ENCODE measurements at regions not wholly inside any gene's neighbourhood (a gene's known extent, or its start where the extent isn't known, plus 50 kb on each side); places are given as distances from the start of the nearest gene placed in this dataset.

GRCh38 chr11:113579292-113579940, 104.2 kb upstream of the DRD2 start:
- DNase-seq (ENCODE audit: low read depth), result no peak

DNA sequence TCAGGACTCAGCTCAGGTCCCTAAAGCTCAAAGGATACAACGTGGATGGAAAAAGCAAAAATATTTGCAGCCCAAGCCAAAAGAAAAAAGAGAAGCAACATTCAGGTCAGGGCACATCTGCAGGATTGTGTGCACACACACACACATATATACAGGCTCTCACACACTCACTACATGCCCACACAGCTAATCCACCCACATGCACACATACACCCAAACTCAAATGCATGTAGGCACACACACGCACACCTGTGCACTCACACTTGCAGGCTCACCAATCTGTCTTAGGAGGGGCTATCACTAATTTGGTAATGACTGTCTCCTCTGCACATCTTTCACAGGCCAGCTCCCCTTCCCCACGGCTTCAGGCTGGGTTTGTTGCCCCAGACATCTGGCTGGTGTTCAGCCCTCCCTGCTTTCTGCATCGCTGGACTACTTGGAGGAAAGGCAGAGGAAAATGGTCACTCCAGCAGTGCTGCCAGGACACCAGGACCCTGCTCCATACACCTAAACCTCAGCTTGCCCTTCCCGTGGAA, 103.6 kb upstream of the DRD2 start:
- DNase-seq (ENCODE audit: low read depth), result no peak

DNA sequence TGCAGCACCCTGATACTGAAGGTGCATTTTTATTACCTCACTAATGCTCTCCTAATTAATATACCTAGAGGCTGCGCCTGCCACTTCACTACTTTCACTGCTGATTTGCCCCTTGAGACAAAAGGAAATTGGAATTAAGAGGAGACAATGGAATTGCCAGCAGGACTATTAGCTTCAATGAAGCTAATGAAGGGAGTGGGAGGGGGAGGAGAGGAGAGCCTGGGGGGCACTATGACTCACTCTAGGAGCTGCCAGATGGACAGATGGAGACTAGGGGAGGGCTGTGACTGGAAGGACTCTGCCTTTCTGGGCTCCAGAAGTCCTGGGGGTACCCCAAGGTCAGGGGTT, 102.8 kb upstream of the DRD2 start:
- DNase-seq (ENCODE audit: low read depth), result no peak

DNA sequence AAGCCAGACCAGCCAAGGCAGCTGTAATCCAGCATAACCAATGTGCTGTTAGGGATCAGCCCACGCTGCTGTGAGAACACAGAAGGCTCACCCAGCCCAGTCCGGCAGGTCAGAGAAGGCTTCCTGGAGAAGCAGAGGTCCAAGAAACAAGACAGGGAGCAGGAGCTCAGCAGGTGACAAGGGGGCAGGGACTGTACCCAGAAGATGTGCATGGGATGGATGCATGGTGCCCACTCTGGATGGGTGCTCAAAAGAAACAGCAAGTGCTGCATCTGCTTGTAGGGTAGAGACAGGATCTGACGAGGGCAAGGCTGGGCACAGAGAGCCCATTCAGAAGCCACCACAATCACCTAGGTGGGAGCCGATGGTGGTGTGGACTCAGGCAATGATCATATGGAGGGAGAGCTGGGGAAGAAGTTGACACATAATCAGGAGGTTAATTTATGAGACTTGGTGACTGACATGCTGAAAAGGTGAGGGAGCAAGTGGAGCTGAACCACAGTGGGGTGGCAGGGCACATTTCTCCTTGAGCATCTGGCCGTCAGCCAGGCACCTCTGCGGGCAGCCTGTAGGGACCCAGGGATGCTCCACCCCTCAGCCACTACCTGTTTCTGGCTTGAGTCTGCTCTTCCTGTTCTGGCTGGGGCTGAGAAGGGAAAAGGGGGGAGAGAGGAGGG, 102.3 kb upstream of the DRD2 start:
- no peak for DNase-seq (ENCODE audit: low read depth)

DNA sequence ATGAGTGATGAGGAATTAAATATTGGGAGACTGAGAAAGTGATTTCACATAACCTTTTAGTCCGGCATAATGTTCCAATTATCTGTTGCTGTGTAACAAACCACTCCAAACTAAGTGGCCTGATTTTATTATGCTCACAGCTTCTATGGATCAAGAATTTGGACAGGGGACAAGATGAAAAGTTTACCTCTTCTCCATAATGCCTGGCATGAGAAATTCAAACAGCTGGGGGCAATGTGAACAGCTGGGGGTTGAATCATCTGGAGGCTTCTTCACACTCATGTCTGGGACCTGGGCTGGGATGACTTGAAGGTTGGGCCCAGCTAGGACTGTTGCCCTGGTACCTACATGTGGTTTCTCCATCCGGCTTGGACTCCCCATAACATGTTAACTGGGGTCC, 99.4 kb upstream of the DRD2 start:
- DNase-seq (ENCODE audit: low read depth), result peak; percentile 4

DNA sequence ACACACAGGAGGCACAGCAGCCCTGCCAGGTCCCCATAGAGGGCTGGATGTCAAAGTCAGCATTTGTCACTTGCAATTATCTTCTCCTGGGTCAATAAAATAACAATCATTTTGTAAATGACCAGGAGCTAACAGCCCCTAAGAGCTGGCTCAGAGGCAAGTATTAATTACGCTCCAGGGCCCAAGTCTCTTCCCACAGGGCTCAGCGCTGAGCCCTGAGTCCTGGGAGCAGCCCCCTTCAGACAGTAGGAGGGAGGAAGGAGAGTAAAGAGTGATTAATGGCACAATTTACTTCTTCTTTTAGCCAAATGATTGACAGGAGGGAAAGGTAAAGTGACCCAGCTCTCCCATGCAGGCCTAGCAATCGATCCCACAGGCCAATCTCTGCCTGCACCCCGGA, 99.0 kb upstream of the DRD2 start:
- DNase-seq (ENCODE audit: low read depth), result no peak

GRCh38 chr11:113572136-113572735, 97.0 kb upstream of the DRD2 start:
- no peak for DNase-seq (ENCODE audit: low read depth)

GRCh38 chr11:113571531-113571930, 96.3 kb upstream of the DRD2 start:
- DNase-seq (ENCODE audit: low read depth), result no peak

DNA sequence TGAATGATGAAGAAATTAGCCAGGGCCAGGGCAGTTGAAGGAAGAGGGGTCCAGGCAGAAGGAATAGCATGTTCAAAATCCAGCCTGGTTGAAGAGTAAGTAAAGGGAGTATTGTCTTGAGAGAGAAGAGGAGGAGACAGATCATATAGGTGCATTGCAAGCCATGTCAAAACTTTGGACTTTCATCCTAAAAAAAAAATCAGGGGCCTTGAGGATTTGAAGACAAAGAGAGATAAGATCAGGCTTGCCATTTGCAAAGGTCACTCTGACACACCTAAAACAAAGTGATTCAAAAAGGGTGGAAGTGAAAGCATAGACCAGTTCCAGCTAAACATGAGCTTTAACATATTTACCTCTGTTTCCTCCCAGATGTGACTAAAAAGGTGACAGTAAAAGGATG, 95.7 kb upstream of the DRD2 start:
- DNase-seq (ENCODE audit: low read depth), result no peak

DNA sequence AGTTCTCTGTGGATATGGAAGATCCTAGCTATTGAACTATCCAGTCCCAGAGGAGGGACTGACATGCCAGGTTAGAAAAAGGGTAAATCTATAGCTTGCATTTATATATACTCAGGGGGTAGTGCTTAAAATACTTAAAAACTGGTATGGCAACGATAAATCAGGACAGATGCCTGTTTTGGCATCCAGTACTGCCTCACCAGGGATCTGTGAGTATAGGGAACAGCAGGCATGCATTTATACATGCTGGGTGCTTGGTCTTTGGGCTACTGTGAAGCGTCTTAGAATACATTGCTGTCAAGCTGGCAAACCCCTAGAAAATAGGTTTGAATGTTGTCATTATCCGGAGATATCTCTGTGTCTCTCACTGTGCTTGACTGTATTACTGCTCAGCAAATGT, 94.2 kb upstream of the DRD2 start:
- DNase-seq (ENCODE audit: low read depth), result no peak

GRCh38 chr11:113568566-113568965, 93.4 kb upstream of the DRD2 start:
- DNase-seq (ENCODE audit: low read depth), result no peak

- no peak for DNase-seq (ENCODE audit: low read depth)
These were observed 92.8 kb upstream of the DRD2 start for GRCh38 chr11:113567867-113568544.

DNA sequence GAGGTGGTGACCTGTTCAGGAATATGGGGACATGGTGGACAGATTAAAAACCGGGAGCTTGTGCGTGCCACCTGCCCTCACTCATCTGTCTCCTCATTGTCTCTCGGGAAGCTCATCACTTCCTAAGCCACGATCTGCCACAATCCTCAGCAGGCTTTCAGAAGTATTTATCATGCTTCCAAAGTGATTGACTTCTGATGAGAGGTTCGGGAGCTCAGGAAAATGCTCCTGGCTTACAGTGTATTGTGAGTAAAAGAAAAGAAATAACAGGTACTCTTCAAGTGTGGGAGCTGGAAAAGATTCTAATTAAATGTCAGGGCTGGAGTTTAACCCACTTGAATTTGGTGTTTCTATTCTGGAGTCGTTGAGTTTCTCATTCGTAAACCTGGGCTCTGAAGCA, 91.9 kb upstream of the DRD2 start:
- DNase-seq (ENCODE audit: low read depth), result no peak

DNA sequence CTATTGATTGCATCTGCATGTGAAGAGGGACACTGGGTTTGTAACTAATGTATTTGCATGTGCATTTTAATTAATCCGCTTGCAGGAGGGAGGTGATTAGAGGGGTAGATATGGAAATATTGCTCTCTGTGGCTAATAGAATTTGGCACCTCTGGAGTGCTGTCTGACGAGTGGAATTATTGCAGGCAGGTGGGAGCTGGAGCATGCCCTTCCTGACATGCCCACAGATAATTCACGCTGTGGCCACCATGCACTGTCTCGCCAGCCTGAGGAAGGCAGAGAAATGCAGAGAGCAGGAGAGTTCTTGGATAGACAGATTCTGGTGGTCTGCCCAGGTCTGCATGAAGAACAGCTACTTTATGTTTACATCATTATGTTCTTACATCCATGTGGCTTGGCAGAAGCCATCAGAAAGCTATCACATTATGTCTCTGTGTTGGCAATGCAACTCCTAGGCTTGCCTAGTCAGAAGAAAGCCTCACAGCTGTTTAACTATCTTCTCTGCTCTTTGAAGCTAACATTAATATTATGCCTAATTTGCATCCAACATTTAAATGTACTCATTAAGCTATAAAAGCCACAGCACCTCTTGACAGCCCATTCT, 89.4 kb upstream of the DRD2 start:
- no peak for DNase-seq (ENCODE audit: low read depth)

GRCh38 chr11:113563766-113564526, 88.7 kb upstream of the DRD2 start:
- DNase-seq (ENCODE audit: low read depth), result no peak

DNA sequence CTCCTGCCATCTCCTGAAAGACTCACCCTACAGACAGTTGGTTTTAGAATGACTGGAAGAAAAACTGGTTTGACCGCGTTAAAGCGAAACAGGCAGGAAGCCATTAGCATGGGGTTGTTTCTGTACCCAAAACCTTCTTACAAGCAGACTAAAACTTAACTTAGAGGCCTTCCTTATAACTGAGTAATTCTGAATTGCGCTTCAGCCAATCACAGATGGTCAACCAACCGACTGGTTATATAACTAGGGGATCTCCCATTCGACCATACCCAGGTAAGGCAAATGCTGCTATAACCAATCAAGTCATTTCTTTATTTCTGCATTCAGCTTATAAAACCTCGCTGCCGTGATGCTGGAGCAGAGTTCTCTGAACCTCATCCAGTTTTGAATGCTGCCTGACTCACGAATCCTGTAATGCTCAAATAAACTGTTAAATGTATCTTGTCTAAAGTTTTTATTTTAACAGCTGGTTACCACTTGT, 87.8 kb upstream of the DRD2 start:
- no peak for DNase-seq (ENCODE audit: low read depth)

DNA sequence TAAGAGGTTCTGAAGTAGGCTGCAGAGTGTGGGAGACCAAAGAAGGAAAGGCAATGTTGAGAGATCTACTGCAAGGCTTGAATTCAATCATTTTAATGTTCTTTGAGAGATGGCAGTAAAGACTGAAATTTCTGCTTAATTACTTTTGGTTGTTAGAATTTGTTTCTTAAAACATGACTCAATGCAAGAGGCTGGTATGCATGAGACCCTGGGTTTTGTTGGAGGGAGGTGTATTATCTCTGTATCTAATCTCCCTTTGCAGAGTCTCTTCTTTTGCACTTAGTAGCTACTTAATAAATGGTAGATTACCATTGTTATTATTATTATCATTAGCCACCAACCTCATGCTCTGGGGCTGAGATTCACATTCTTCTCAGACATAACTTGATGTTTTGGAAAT, 87.4 kb upstream of the DRD2 start:
- no peak for DNase-seq (ENCODE audit: low read depth)

- no peak for DNase-seq (ENCODE audit: low read depth)
These were observed 82.7 kb upstream of the DRD2 start for GRCh38 chr11:113557926-113558325.

DNA sequence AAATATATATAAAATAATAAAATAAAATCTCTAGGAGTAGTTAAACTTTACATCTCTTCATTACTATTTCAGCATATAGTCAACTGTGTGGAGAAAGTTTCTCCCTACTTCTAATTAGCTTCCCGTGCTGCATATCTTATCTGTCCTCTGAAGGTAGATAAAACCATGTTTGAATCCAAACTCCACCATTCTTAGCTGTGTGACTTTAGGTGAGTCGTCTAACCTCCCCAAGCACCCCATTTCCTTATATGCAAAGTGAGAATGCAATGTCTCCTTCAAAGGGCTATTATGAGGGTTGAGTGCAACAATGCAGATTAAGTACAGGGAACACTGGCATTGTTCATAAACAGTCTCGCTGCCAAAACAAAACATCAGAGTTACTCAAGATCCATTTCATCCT, 80.8 kb upstream of the DRD2 start:
- no peak for DNase-seq (ENCODE audit: low read depth)

- DNase-seq (ENCODE audit: low read depth), result no peak
These were observed 79.9 kb upstream of the DRD2 start for GRCh38 chr11:113555071-113555619.

GRCh38 chr11:113554526-113554925, 79.3 kb upstream of the DRD2 start:
- no peak for DNase-seq (ENCODE audit: low read depth)

Data from fibroblast of gingiva (primary cell).